ENCODE measurements at regions not wholly inside any gene's neighbourhood (a gene's known extent, or its start where the extent isn't known, plus 50 kb on each side); places are given as distances from the start of the nearest gene placed in this dataset.

DNA sequence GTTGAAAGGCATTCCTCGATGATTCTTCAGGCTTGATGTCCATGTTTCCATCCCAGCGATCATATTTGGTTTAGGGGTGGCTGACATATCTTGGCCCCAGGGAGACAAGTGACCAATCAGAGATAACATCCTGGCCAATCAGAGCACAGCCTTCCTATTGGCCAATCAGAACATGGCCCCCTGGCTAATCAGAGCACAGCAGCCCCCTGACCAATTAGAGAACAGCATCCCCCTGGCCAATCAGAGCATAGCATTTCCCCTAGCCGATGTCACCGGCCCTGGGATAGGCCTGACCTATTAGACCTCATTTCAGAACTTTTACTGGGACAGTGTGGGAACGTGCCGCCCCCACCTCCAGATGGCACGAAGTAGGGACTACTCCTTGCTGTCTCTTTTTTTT lies 182.2 kb downstream of the AACS start:
- TF ChIP-seq EZH2 (IDR thresholded peaks at IDR 0.05; ENCODE audit: borderline replicate concordance, low read depth, low read length, severe bottlenecking): no peak
- TF ChIP-seq, protein P1, sequence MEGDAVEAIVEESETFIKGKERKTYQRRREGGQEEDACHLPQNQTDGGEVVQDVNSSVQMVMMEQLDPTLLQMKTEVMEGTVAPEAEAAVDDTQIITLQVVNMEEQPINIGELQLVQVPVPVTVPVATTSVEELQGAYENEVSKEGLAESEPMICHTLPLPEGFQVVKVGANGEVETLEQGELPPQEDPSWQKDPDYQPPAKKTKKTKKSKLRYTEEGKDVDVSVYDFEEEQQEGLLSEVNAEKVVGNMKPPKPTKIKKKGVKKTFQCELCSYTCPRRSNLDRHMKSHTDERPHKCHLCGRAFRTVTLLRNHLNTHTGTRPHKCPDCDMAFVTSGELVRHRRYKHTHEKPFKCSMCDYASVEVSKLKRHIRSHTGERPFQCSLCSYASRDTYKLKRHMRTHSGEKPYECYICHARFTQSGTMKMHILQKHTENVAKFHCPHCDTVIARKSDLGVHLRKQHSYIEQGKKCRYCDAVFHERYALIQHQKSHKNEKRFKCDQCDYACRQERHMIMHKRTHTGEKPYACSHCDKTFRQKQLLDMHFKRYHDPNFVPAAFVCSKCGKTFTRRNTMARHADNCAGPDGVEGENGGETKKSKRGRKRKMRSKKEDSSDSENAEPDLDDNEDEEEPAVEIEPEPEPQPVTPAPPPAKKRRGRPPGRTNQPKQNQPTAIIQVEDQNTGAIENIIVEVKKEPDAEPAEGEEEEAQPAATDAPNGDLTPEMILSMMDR (IDR thresholded peaks at IDR 0.05; ENCODE audit: extremely low read depth in 1 of 2, insufficient read depth in 1 of 2, low read depth in 1 of 2, low read length in 2 of 2): no peak
- no peak for TF ChIP-seq POLR2AphosphoS5 (IDR thresholded peaks at IDR 0.05; ENCODE audit: insufficient read depth, low read depth, low read length)
- no peaks in the 10 kb centered on the region for H3K36me3 ChIP-seq (ENCODE audit: control insufficient read depth in 2 of 2, extremely low read depth in 1 of 2, insufficient read depth in 2 of 2, low read length in 2 of 2)
- no peak overlapping the region for H3K9ac ChIP-seq (replicated peaks; ENCODE audit: extremely low read depth, insufficient read depth, low read length)
- H3K4me1 ChIP-seq (ENCODE audit: control insufficient read depth, extremely low read depth, insufficient read depth, low read length): no peaks in the 10 kb centered on the region
- no peaks in the 10 kb centered on the region for H3K27me3 ChIP-seq (ENCODE audit: control insufficient read depth in 2 of 2, insufficient read depth in 2 of 2, low read length in 2 of 2)
- H4K20me1 ChIP-seq (replicated peaks; ENCODE audit: control insufficient read depth, extremely low read depth, insufficient read depth, low read length): no peaks in the 10 kb centered on the region
- dilution Hi-C loops (cut with MboI; ENCODE audit: extremely low pct_ligation_motif_present, low sequenced_read_pairs) (no loop called here), intact Hi-C loops (cut with micrococcal nuclease) (no loop called here)
- ChIA-PET CTCF (no interaction called here), POLR2A (no interaction called here)
- no peak overlapping the region for H3K4me3 ChIP-seq (replicated peaks in 1 of 3; ENCODE audit: insufficient read depth in 1 of 3, low read depth in 1 of 3, low read length in 3 of 3)
- no peak for DNase-seq (ENCODE audit: low read depth, low spot score)
- H3K27ac ChIP-seq (ENCODE audit: insufficient read depth, low read depth, low read length): no peak overlapping the region
- no peaks in the 10 kb centered on the region for H3K9me3 ChIP-seq (replicated peaks; ENCODE audit: control insufficient read depth, insufficient read depth, low read length)
- no peaks in the 10 kb centered on the region for H3K9me1 ChIP-seq (replicated peaks; ENCODE audit: control insufficient read depth, extremely low read depth, insufficient read depth, low read length)
- no peak overlapping the region for H3K4me2 ChIP-seq (ENCODE audit: insufficient read depth, low read length)
- no peak overlapping the region for H2AFZ ChIP-seq (ENCODE audit: low read depth, low read length)
- H3K79me2 ChIP-seq (ENCODE audit: control insufficient read depth, insufficient read depth, low read length): no peaks in the 10 kb centered on the region
- BruUV-seq (replicated peaks): no TSS peak
- FAIRE-seq: no peak

DNA sequence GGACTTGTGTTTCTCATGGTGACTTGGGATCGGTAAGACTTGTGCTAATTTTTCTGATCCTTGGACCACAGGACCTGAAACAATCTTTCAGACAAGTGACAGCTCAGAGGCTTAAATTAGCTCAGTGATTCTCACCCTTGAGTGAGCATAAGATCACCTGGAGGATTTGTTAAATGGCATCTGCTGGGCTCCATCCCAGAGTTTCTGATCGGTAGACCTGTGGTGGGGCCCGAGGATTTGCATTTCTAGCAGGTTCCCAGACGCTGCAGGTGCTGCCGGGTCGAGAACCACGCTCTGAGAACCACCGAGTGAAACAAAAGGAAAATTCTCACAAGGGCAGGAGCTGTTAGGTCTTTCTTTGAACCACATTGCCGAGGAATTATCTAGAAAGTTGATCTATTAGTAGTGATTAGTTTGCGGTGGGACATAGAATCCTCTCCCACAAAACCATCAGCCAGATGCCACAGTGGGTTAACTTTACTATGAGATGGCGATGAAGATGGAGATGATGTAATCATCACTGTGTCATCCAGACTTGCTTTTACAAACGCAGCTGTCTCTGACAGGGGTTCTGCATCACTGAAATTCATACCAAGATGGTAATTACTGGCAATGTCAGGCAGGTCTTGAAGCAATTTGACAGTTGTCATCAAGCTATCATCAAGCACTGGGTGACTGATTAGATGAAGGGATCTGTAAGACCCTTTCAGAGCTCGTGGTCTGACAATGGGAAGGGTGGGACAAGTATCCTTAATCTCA lies 184.0 kb downstream of the AACS start:
- dilution Hi-C loops (cut with MboI; ENCODE audit: extremely low pct_ligation_motif_present, low sequenced_read_pairs): no loop called here
- Histone ChIP-seq H3K4me3 (replicated peaks in 1 of 3; ENCODE audit: insufficient read depth in 1 of 3, low read depth in 1 of 3, low read length in 3 of 3) (no peak overlapping the region), H3K36me3 (ENCODE audit: control insufficient read depth in 2 of 2, extremely low read depth in 1 of 2, insufficient read depth in 2 of 2, low read length in 2 of 2) (no peaks in the 10 kb centered on the region), H3K9me1 (replicated peaks; ENCODE audit: control insufficient read depth, extremely low read depth, insufficient read depth, low read length) (no peaks in the 10 kb centered on the region), H3K79me2 (ENCODE audit: control insufficient read depth, insufficient read depth, low read length) (no peaks in the 10 kb centered on the region), H2AFZ (ENCODE audit: low read depth, low read length) (no peak overlapping the region), H3K9ac (replicated peaks; ENCODE audit: extremely low read depth, insufficient read depth, low read length) (no peak overlapping the region), H3K27me3 (ENCODE audit: control insufficient read depth in 2 of 2, insufficient read depth in 2 of 2, low read length in 2 of 2) (no peaks in the 10 kb centered on the region), H3K27ac (ENCODE audit: insufficient read depth, low read depth, low read length) (no peak overlapping the region), H3K4me1 (ENCODE audit: control insufficient read depth, extremely low read depth, insufficient read depth, low read length) (no peaks in the 10 kb centered on the region), H3K4me2 (ENCODE audit: insufficient read depth, low read length) (no peak overlapping the region), H3K9me3 (replicated peaks; ENCODE audit: control insufficient read depth, insufficient read depth, low read length) (no peaks in the 10 kb centered on the region), H4K20me1 (replicated peaks; ENCODE audit: control insufficient read depth, extremely low read depth, insufficient read depth, low read length) (no peaks in the 10 kb centered on the region)
- no peak for FAIRE-seq
- intact Hi-C loops (cut with micrococcal nuclease): no loop called here
- POLR2A ChIA-PET: no interaction called here
- DNase-seq (ENCODE audit: low read depth, low spot score): no peak
- CTCF ChIA-PET: no interaction called here
- BruUV-seq (replicated peaks): no TSS peak
- TF ChIP-seq POLR2AphosphoS5 (IDR thresholded peaks at IDR 0.05; ENCODE audit: insufficient read depth, low read depth, low read length) (no peak), GATA2 (IDR thresholded peaks at IDR 0.05; ENCODE audit: insufficient read depth, insufficient read length, low read depth, low read length) (no peak), JUN (IDR thresholded peaks at IDR 0.05; ENCODE audit: borderline replicate concordance, insufficient read depth, insufficient read length, low read depth) (no peak), FOS (IDR thresholded peaks at IDR 0.05; ENCODE audit: borderline replicate concordance, insufficient read depth, low read length) (no peak), EZH2 (IDR thresholded peaks at IDR 0.05; ENCODE audit: borderline replicate concordance, low read depth, low read length, severe bottlenecking) (no peak), POLR2A (IDR thresholded peaks at IDR 0.05; ENCODE audit: low read depth, low read length) (no peak), MYC (IDR thresholded peaks at IDR 0.05; ENCODE audit: low read depth, low read length) (no peak)
- TF ChIP-seq, protein P2, sequence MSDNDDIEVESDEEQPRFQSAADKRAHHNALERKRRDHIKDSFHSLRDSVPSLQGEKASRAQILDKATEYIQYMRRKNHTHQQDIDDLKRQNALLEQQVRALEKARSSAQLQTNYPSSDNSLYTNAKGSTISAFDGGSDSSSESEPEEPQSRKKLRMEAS (IDR thresholded peaks at IDR 0.05; ENCODE audit: insufficient read depth, insufficient read length): no peak
- TF ChIP-seq, protein P1 (IDR thresholded peaks at IDR 0.05; ENCODE audit: extremely low read depth in 1 of 2, insufficient read depth in 1 of 2, low read depth in 1 of 2, low read length in 2 of 2): no peak

Measured in endothelial cell of umbilical vein (primary cell).